ENCODE measurements at regions not wholly inside any gene's neighbourhood (a gene's known extent, or its start where the extent isn't known, plus 50 kb on each side); places are given as distances from the start of the nearest gene placed in this dataset.

GRCh38 chr12:75728826-75729225, 217.4 kb upstream of the KRR1 start:
- DNase-seq (ENCODE audit: low read depth, low spot score), result no peak

DNA sequence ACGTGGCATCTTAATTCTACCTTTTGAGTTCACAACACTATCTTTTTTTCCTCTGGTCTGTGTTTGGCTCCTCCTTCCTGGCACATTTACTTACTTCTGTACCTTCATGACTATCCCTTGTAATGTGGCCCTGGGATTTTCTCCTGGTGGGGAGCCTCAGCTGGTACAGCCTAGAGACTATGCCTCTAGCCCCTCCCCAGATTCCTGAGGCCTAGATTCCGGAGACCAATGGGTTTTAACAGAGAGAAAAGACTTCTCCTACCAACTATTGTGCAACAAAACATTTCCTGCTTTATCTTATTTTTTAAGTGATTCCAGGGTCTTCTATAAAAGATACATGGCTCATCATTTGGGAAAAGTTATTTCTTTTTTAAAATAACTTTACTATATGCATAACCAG, 216.2 kb upstream of the KRR1 start:
- DNase-seq (ENCODE audit: low read depth, low spot score), result no peak

GRCh38 chr12:75725521-75726111, 214.2 kb upstream of the KRR1 start:
- no peak for DNase-seq (ENCODE audit: low read depth, low spot score)

DNA sequence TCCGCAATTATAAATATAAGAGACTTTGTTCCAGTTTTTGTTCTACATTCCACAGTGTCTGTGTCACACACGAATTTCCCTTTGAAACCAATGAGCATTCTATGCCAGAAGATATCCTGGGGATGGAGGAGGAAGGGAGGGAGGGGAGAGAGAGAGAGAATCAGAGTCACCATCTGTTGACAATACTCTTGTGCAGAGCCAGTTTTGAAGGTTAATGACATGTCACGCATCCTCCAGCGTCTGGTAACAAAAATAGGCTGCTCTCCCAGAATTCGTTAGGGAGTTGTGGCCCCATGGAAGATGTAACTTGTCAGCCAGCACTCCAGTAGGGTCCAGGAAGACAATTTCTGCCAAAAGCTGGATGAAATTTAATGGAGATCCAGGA, 213.5 kb upstream of the KRR1 start:
- no peak for DNase-seq (ENCODE audit: low read depth, low spot score)

GRCh38 chr12:75724307-75724927, 213.0 kb upstream of the KRR1 start:
- DNase-seq (ENCODE audit: low read depth, low spot score), result no peak

DNA sequence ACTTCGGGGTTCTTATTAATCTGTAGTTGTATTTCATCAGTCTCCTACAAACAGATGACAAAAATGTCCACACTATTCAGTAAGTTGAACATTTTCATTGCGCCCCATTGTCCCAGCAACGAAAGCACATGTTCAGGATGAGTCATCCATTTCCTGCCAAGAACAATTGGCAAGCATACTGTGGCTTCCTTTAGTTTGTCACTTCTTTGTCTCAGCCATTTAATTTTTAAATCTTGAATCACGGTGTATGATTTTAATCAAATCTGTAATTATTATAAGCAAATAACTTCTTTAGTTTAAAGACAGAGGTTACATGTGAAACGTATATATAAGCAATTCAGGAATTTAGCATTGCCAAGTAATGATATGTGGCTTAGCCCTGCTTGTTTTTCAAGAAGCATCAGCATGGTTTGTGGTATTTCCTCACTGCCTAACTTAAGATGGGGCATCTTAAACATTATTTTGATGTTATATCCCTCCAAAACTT, 211.3 kb upstream of the KRR1 start:
- DNase-seq (ENCODE audit: low read depth, low spot score), result no peak

DNA sequence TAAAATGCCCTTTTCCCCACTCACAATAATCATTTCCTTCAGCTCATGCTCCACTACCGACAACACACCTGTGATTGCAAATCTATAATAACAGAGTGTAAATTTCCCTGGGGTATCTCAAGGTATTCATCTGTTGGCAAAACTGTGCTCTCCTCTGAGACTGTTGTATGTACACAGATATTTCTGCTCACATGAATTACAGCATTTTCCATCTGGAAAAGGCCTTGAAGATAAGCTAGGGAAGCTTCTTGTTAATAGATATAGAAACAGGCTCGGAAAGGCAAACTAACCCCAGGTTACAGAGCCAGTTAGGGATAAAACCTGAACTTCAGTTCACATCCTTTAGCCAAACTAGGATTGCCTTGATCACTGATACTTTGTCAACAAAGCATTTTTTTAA, 210.4 kb upstream of the KRR1 start:
- no peak for DNase-seq (ENCODE audit: low read depth, low spot score)

DNA sequence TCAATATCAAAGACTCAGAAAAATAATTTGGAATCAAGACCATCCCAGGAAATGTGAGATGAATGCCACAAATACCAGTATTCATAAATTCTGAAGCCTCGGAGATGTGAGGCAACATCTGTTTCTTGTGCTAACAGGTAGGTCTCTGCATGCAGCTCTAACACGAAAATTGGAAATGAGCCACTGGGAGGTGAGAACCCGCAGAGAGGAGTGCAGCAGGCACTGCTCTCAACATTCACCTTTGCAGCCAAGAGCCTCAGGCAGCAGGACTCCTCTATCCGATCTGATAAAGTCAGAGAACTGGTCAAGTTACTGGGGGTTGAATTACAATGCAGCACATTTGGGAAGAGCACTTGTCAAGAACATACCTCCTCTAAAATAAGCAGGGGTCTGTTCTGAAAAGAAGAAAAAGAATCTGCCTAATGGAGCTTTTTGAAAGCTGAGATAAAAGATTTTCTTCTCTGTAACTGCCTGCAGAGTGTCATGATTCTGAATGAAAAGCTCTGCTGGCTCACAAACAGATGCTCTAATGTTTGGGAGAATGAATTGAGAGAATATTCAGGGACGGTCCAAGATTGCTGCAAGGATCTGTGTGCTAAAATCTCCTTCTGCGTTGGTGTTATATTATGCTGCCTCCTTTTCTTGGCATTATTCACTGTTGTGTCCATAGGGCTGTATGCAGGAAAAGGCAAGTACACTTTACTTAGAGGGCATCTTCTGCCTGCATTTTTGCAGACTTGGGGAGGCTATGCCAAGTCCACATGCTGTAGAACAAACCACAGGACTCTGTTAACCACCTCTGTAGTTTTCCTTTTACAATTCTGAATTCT, 209.6 kb upstream of the KRR1 start:
- DNase-seq (ENCODE audit: low read depth, low spot score), result peak; percentile 54

DNA sequence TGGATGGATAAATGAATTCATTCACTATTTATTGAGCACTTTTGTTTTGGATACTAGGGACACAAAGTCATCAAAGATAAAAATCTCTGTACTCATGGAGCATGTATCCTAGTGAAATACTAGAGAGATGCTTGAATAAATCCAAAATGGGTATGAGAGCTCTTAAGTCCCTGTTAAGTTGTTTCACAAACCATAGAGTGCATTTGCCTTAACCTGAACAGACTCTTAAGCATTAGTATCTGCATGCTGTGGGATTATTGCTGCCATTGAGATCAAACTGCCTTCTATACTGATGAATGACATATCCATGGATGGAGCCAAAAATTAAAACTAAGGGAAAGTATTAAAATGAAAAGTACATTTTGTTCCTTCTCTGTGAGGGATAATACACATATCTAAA, 206.5 kb upstream of the KRR1 start:
- no peak for DNase-seq (ENCODE audit: low read depth, low spot score)

- DNase-seq (ENCODE audit: low read depth, low spot score), result no peak
Measured at GRCh38 chr12:75716291-75717025, 205.0 kb upstream of the KRR1 start.

DNA sequence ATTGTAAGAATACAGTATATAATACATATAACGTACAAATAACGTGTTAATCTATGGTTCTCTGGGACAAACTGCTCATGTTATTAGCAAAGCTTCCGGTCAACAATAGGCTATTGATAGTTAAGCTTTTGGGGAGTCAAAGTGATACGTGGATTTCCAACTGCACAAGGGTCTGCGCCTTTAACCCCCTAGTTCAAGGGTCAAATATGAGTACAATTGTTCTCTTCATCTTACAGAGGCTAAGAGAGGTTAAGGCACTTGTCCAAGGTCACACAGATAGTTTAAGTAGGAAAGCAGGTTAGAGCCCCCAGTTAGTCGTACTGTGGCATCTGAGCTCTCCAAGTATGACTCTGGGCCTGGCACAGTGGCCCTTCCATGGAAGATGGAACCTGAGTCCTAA, 204.3 kb upstream of the KRR1 start:
- no peak for DNase-seq (ENCODE audit: low read depth, low spot score)

DNA sequence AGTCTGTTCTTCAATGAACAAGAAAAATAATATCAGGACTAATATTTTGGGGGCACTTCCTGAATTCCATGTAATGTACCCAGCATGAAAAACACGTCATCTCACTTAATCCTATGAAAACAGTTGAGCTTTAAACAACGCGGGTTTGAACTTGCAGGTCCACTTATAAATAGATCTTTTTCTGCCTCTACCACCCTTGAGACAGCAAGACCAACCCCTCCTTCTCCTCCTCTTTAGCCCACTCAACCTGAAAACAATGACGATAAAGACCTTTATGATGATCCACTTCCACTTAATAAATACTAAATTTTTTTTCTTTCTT, 203.9 kb upstream of the KRR1 start:
- no peak for DNase-seq (ENCODE audit: low read depth, low spot score)

- no peak for DNase-seq (ENCODE audit: low read depth, low spot score)
Measured at GRCh38 chr12:75714462-75715322, 203.3 kb upstream of the KRR1 start.

GRCh38 chr12:75713434-75713833, 202.0 kb upstream of the KRR1 start:
- no peak for DNase-seq (ENCODE audit: low read depth, low spot score)

DNA sequence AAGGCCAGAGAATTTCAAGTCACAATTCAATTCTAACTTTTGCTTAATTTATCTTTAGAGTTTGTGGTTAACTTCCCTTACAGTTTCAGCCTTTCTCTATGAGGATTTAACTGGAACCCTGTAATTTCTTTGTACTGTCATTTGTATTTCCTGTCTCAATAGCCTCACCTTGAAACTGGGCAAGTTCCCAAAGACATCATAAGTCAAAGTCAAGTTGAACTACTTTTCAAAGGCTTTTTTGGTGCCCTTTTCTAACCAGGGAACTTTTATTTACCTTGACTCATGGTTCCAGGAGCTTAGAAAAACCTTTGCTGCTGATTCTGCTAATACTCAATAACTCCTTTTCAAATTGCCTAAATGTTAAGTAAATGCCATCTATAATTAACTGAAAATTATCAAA, 200.8 kb upstream of the KRR1 start:
- no peak for DNase-seq (ENCODE audit: low read depth, low spot score)

- no peak for DNase-seq (ENCODE audit: low read depth, low spot score)
Measured at GRCh38 chr12:75711271-75711670, 199.9 kb upstream of the KRR1 start.

DNA sequence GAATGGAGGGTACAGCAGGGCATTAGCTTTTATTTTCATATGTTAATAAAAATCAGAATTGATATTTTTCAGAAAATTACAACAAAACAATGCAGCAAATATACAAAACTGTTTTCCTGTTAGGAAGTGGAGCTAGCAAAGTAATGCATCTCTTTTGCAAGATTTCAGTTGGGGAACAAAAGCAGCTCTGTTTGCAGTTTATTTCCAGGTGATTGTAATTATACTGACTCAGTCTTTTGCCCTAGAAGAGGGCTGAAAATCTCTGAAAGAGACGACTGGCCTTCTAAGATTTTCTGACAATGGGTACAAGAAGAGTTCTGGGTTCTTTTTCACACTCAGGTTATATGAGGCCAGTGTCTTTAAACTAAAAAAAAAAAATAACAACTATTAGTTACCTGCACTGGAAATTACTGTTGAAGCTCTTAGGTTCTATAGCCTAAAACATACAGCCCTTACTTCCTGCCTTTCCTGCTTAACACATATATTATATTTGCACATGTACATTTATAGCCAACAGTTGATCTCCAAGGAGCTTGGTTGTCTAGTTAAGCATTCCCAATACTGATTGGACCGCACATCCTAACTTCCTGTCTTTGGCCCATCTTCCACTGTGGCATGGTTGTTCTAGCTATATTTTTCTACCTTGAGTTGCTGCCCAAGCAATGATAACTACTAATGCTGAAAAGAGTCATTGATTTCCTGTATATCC, 199.1 kb upstream of the KRR1 start:
- DNase-seq (ENCODE audit: low read depth, low spot score), result no peak

DNA sequence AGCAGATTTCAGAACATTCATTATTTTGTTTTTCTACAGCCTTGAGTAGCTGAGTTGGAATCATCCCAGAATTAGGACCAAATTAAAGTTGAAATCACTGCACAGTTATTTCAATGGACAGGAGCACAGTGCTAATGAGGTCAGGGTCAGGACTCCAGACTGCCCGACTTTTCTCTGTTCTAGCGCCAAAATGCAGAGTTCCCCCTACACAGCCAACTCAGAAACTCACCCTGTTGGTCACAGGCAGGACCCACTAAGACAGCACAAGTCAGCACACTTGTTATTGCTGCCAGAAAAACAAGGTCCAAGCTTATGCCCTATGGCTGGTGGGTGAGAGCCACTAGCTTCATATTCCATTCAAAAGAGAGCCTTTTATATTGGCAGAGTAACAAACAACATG, 198.1 kb upstream of the KRR1 start:
- DNase-seq (ENCODE audit: low read depth, low spot score), result no peak

DNA sequence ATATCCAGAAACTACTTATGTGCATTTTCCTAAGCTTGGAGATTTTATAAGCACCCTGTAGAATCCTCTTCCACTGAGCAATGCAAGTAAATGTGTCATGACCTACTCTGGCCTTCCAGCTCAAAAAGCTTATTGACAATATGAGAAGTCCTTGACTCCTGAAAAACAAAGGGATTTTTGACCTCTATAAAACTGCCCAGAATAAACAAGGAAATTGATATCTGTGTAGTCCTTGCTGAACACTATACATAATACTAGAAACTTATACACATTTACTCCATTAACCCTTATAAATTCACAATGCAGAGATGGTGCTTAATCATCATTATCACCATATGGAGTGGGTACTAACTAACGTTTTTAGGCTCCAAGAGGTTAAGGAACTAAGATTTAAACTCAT, 197.4 kb upstream of the KRR1 start:
- DNase-seq (ENCODE audit: low read depth, low spot score), result no peak

- no peak for DNase-seq (ENCODE audit: low read depth, low spot score)
Measured at GRCh38 chr12:75707983-75708382, 196.6 kb upstream of the KRR1 start.
